ENCODE measurements at regions not wholly inside any gene's neighbourhood (a gene's known extent, or its start where the extent isn't known, plus 50 kb on each side); places are given as distances from the start of the nearest gene placed in this dataset.
A peak's percentile ranks its signal among the peaks of the same experiment; 100 is the strongest.

- no peak for DNase-seq
These were observed 159.5 kb upstream of the TMPO start for GRCh38 chr12:98355933-98356332.

GRCh38 chr12:98358144-98358543 is 157.2 kb upstream of the TMPO start:
- DNase-seq, result no peak

DNA sequence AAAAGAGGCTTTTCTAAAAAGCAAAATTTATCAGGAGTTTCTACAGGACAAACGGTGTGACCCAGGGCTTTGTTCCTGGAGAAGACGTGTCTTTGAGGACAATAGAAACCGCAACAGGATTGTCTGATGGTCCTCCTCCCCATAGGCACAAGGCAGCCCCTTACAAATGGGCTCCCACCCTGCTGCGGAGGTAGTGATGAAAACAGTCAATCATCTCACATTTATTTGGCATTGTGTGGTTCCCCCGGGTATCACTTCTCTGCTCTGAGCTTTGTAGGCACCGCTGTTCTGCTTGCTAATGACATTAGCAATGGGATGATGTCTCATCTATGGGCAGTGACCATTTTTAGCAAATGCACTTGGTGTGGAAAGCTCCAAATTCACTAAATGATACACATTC is 155.5 kb upstream of the TMPO start:
- DNase-seq, result no peak

- no peak for DNase-seq
These were observed 155.0 kb upstream of the TMPO start for GRCh38 chr12:98360401-98360800.

GRCh38 chr12:98369581-98369980 is 145.8 kb upstream of the TMPO start:
- DNase-seq, result no peak

DNA sequence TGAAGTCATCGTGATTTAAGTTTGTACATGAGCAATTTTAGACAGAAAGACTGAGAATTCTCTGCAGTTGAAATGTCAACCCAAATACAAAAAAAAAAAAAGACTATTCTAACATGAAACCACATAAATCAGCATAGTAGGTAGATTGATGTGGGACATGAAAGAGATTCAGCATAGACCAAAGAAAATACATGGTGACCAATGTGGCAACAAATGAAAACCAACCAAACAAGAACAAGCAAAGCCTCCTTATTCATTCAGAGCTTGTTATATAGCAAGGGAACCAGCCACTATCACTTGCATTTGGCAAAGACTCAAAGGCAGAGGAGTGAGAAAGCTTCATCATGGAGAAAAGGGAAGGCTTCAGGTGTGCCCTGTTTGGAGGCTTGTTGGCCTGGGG is 144.4 kb upstream of the TMPO start:
- DNase-seq, result no peak

DNA sequence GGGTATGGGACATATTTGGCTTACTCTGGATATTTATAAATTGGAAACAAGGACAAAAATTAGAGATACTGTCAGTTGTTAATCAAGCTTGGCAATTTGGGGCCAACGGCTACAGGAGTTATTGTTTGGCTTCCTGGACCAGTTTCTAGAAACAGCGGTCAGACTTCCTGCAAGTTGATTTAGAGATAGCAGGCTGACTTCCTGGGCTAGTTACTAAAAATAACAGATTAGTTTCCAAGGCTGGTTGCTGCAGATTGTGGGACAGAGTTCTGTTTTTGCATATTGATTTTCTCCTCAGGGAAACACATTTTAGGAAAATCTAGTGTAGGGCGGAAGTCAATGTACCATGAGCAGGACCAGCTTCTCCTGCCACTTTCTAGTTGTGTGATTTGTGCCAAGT is 144.0 kb upstream of the TMPO start:
- no peak for DNase-seq

- DNase-seq, result no peak
These were observed 142.9 kb upstream of the TMPO start for GRCh38 chr12:98372340-98373024.

- peak; percentile 60 for DNase-seq
These were observed 142.3 kb upstream of the TMPO start for GRCh38 chr12:98373025-98373554.

GRCh38 chr12:98374007-98374406 is 141.4 kb upstream of the TMPO start:
- DNase-seq, result no peak

DNA sequence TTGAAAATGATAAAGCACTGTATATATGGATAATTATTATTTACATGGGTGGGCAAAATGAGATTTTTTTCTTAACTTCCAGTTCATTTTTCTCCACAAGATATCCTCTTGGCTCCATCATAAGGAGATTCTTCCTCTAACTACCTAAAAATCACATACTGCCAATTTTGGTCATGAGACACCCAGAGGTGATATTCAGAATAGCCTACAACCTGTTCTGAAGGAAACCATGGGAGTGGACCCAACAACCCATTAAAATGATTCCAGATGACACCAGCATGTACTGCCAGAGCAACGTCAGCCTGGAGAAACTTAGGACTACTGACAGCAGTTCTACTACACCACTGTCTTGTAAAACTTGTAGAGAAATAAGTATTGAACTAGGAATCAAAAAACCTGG is 136.3 kb upstream of the TMPO start:
- no peak for DNase-seq

DNA sequence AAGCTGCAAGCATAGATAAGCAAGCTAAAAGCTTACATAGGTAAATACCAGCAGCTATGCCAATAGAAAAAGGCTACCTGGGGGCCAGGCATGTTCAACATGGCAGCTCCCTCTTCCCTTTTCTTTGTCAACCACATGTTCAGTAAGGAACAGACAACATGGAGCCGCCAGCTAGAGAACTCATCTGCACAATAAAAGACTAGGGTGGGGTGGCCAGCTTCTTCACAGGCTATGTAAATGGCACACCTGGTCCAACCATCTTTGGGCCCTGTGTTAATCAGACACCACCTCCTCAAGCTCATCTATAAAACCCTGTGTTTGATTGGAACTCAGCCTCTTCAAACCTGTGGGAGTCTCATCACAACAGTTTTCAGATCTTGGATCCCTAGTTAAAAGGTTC is 129.7 kb upstream of the TMPO start:
- DNase-seq, result no peak

GRCh38 chr12:98387444-98387843 is 127.9 kb upstream of the TMPO start:
- DNase-seq, result no peak

- peak; percentile 75 for DNase-seq
These were observed 127.3 kb upstream of the TMPO start for GRCh38 chr12:98388126-98388525.

DNA sequence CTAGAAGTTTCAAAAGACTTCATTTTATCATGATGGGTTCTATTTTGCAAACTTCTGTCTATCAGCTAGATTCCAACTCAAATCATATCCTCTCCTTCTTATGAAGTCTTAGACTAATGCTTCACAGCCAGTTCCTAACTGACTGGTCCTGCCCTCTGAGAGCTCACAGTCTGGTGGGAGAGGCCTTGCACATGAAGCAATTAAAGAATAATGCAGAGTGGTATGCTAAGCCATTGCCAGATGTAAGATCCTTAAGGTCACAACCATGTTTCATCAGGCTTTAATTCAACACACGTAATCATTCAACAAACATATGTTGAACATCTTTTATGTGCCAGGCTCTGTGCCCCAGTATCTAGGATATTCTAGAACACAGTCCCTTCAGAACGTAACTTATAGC is 125.8 kb upstream of the TMPO start:
- no peak for DNase-seq

DNA sequence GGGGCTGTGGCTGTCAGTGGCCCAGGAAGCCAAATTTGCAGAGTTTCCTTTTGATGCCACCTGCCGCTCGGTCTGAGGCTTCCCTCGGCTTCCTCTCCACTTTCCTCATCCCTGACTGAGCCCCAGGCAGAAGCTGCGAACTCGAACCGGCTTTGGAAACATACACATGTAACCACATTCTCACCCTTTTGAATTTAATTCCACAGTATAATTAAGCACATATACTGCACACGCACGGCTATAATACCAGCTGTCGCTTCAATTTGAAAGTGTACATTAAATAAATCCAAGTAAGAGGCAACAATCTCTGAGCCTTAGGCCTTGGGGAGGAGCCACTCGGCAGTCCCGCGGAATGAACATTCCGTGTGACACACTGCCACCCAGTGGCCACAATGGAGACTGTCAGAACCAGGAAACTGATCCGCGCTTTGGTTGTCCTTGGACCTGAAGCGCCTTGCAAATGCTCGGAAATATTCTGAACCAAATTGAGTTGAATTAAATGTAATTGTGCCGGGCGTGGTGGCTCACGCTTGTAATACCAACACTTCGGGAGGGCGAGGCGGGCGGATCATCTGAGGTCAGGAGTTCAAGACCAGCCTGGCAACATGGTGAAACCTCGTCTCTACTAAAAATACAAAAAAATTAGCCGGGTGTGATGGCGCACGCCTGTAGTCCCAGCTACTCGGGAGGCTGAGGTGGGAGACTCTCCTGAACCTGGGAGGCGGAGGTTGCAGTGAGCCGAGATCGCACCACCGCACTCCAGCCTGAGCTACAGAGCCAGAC is 117.9 kb upstream of the TMPO start:
- DNase-seq, result peak; percentile 81

DNA sequence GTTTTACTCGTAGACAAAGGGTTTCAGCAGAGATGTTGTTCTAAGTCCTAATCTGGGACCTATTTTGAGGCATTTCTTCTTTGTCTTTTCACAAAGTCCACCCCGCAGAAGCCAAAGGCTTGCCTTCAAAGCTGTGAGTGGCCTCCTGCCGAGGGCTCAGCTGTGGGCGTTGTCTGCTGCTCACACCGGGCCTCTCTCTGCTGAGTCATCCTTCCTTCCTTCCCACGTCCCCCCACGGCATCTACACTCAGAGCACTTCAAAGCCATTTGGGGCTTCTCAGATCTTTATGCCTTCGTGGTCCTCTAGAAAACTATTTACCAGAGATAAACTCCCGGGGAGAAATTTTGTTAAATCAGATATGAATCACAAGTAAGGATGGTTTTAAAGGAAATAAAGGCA is 115.9 kb upstream of the TMPO start:
- no peak for DNase-seq

DNA sequence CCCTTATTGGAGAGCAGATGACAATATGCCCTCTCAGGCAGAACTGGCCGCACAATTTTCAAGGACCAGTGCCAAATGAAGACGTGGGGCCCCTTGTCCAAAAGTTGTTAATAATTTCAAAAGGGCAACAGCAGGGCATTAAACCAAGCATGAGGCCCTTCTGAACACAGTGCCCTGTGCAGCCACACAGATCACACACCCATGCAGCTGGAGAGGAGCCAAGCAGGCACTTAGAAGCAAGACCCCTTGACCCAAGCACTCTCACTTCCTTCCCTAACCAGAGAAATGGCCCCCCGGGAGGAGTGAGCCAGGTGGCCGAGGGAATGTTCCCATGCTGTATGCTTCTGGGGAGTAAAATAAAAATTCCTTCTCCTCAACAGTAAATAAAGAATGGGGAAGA is 114.0 kb upstream of the TMPO start:
- no peak for DNase-seq

- DNase-seq, result no peak
These were observed 113.3 kb upstream of the TMPO start for GRCh38 chr12:98402091-98402490.

DNA sequence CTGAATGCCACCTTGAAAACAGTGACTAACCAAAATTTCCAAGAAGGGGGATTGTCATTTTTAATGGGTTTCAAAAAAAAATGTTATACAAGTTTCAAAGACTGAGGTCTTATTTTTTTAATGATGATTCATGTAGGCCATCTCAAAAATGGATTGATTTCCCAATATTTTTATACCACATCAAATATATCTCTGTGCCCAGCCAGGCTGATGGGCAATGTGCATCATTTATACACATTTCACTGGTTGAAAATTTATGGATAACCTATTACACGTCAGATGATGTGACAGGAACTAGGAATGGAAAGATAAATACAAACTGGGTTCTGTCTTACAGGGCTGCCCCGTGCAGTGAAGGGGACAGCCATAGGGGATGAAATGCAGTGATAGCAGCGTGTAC is 112.7 kb upstream of the TMPO start:
- no peak for DNase-seq

- no peak for DNase-seq
These were observed 112.0 kb upstream of the TMPO start for GRCh38 chr12:98403385-98403784.

DNA sequence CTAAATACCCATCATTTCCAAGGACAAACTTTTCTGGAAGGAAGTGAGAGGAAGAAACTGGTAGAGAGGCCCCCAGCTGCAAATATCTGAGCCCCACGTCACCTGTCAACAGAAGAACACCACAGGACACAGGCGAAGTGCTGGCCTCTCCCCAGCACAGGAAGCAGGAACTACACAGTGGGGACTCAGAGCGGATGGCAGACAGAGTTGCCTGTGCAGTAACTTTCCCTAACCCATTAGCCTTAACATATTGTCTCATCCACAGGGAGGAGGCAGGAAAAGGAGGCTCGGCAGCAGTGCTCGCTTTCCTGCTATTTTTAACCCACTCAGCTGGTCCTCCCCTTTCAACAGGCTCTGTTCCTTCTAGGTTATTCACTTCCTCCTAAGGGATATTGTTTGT is 111.5 kb upstream of the TMPO start:
- DNase-seq, result no peak

DNA sequence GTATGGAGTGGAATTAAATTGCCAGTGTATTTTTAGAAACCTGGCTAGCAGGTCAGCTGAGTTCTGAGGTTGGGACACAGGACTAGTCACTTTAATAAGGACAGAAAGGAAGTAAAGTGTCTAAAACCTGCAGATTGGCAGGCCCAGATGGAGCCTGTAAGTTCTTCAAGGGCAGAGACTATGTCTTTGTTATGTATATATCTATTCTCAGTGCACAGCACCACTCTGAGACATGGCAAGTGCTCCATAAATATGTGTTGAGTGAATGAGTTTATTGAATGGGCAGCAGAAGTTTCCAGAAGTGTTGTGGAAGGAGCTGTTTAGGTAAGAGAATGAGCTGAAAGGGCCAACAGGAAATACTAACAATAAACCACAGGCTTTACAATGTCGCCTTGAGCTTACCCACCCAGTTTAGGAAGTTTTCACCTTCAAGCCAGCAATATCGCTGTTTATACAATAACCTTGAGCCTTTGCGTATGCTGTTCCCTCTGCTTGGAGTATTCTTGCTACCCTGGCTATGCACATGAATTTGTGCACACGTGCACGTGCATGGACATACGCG is 109.5 kb upstream of the TMPO start:
- DNase-seq, result no peak

- no peak for DNase-seq
These were observed 109.0 kb upstream of the TMPO start for GRCh38 chr12:98406378-98406777.

Data from NCI-H1105 (cell line).